Activated CD4-positive, alpha-beta T cell treated with anti-CD3 and anti-CD28 coated beads, Interleukin-2, amount 10 ng/mL, durations not matched to agents 7 days and 5 days (primary cell): ENCODE measurements at regions not wholly inside any gene's neighbourhood (a gene's known extent, or its start where the extent isn't known, plus 50 kb on each side); places are given as distances from the start of the nearest gene placed in this dataset.
"Not testable (repeated sequence)": the region's sequence is repeated elsewhere in the genome, so short reads cannot be mapped to it uniquely, and the experiment has no call there.

Experiments
- CTCF ChIA-PET: fragments of 350-600 bp; sonication (Branson Sonifier 250); formaldehyde crosslinking; loops from one replicate; lab custom pipeline; 2021; ENCODE audit warnings: antibody characterized with exemption; lab: Charles Lee
- POLR2A ChIA-PET: fragments of 350-600 bp; sonication (Branson Sonifier 250); formaldehyde crosslinking; loops from one replicate; lab custom pipeline; 2021; ENCODE audit warnings: antibody characterized with exemption; lab: Charles Lee
- DNase-seq: peaks from one replicate; pipeline ENCODE4 v3.0.0-alpha.2; 2020
- H3K27ac Mint-ChIP-seq: one replicate; pipeline ENCODE4 v1.8.0; 2021; ENCODE audit warnings: mild to moderate bottlenecking, moderate library complexity, mixed read lengths
- H3K27me3 Mint-ChIP-seq: one replicate; pipeline ENCODE4 v1.8.0; 2021; ENCODE audit warnings: mixed read lengths
- H3K36me3 Mint-ChIP-seq: one replicate; pipeline ENCODE4 v1.8.0; 2021; ENCODE audit warnings: low read depth, mixed read lengths
- H3K4me1 Mint-ChIP-seq: one replicate; pipeline ENCODE4 v1.8.0; 2021; ENCODE audit warnings: mixed read lengths
- H3K4me3 Mint-ChIP-seq: one replicate; pipeline ENCODE4 v1.8.0; 2021; ENCODE audit warnings: mild to moderate bottlenecking, moderate library complexity, mixed read lengths
- H3K9me3 Mint-ChIP-seq: one replicate; pipeline ENCODE4 v1.8.0; 2021; ENCODE audit warnings: mixed read lengths

- ChIA-PET CTCF (no interaction called here), POLR2A (no interaction called here)
- DNase-seq = no peak
- Mint-ChIP-seq H3K4me3 (no peak overlapping the region), H3K9me3 (peaks cover 3% of the 10 kb centered on the region), H3K27ac (no peak overlapping the region), H3K4me1 (no peaks in the 10 kb centered on the region), H3K27me3 (peaks cover 9% of the 10 kb centered on the region), H3K36me3 (no peaks in the 10 kb centered on the region)
Observed at GRCh38 chr7:92963566-92963965, 127.2 kb upstream of the CDK6 start.

DNA sequence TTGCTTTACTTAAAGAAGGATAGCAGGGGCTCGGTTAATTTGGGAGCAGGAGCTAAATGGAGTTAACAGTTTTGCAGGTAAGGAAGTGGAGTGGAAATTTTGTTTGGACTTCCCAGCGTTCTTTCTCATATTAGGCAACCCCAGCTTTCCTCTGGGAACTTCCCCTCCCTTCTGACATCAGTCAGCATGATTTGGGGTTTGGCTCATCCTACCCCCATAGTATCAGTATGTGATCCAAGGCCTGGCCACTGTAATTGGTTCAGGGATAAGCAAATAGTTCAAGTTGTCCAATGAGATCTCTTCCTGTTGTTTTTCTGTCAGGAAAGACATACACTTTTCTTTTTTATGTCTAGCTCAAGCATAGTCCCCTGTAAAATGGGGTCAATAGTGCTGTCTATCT, 125.6 kb upstream of the CDK6 start:
- Mint-ChIP-seq H3K27me3 (peaks cover 10% of the 10 kb centered on the region), H3K36me3 (peaks cover 2% of the 10 kb centered on the region), H3K27ac (no peak overlapping the region), H3K9me3 (peaks cover 6% of the 10 kb centered on the region), H3K4me3 (no peak overlapping the region), H3K4me1 (no peaks in the 10 kb centered on the region)
- ChIA-PET CTCF (interaction anchor here (1.4 kb wide), 1 partner anchor 57 kb away, joined by 4 read pairs; no protein-coding TSS in a partner anchor), POLR2A (no interaction called here)
- DNase-seq = no peak

DNA sequence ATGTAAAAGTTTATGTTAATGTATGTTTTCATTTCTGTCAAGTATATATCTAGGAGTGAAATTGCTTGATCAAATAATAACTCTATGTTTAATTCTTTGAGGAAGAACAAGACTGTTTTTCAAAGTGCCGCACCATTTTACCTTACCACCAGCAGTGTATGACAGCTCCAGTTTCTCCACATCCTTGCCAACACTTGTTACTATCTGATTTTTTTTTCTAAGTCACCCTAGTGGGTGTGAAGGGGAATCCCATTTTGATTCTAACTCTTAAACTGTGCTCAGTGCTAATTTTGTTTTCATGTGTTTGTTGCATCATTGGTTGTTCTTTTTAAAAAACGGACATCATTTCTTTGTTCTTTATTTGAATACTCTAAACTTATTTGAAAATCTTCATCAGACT, 120.2 kb upstream of the CDK6 start:
- Mint-ChIP-seq H3K4me3 (no peak overlapping the region), H3K36me3 (peaks cover 2% of the 10 kb centered on the region), H3K27ac (no peak overlapping the region), H3K27me3 (peaks cover 7% of the 10 kb centered on the region), H3K9me3 (peaks cover 15% of the 10 kb centered on the region), H3K4me1 (no peaks in the 10 kb centered on the region)
- DNase-seq = no peak
- ChIA-PET POLR2A (no interaction called here), CTCF (interaction anchor here (1.2 to 1.4 kb wide), 2 partner anchors 24 to 52 kb away, joined by 3 to 4 read pairs; no protein-coding TSS in a partner anchor)

GRCh38 chr7:92955081-92955480, 118.7 kb upstream of the CDK6 start:
- ChIA-PET POLR2A (interaction anchor here (0.6 kb wide), 1 partner anchor 321 kb away, joined by 4 read pairs; no protein-coding TSS in a partner anchor), CTCF (interaction anchor here (1.0 to 1.1 kb wide), 2 partner anchors 15 to 81 kb away, joined by 3 to 4 read pairs; no protein-coding TSS in a partner anchor)
- H3K36me3 Mint-ChIP-seq = peaks cover 2% of the 10 kb centered on the region
- H3K27ac Mint-ChIP-seq = no peak overlapping the region
- no peak overlapping the region for H3K4me3 Mint-ChIP-seq
- peaks cover 16% of the 10 kb centered on the region for H3K9me3 Mint-ChIP-seq
- H3K27me3 Mint-ChIP-seq = peaks cover 7% of the 10 kb centered on the region
- no peaks in the 10 kb centered on the region for H3K4me1 Mint-ChIP-seq
- DNase-seq = no peak

DNA sequence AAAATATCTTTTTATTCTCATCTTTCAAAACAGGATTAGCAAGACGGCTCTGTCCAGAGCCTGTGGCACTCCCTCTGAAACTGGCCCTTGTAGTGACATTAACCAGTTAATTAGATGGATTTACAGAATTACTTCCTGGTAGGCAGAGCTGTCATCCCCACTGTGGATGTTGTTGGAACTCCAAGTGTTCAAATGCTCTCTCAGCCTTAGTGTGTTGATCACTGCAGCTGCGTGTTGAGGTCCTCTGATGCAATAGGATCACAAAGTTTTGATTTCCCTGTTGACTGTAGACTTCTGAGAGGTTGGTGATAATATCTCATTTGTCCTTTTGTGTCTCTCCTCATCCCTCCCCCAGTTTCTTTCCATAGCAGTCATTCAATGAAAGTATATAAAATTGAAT, 117.3 kb upstream of the CDK6 start:
- Mint-ChIP-seq H3K4me3 (no peak overlapping the region), H3K4me1 (no peaks in the 10 kb centered on the region), H3K36me3 (peaks cover 2% of the 10 kb centered on the region), H3K27me3 (peaks cover 1% of the 10 kb centered on the region), H3K27ac (no peak overlapping the region), H3K9me3 (peaks cover 18% of the 10 kb centered on the region)
- ChIA-PET CTCF (interaction anchor here (0.7 to 1.1 kb wide), 3 partner anchors 13 to 121 kb away, joined by 3 to 4 read pairs (median 4); no protein-coding TSS in a partner anchor), POLR2A (no interaction called here)
- no peak for DNase-seq

DNA sequence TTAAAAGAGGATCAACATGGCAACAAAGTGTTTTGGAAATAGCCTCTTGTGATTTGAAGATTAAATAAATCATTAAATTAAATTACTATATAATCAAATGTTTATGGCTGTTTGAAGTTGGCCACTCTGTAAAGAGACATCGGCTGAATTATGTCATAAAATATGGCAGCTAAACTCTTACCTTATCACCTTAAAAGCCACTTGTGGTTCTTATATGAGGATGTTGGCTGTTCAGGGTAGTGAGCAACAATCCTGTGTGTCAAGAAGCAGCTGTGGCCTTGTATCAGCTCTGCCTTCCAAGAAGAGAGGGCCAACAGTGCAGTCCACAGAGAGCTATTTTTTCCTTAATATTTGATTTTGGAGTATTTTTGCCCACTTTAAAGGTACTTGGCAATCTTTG, 113.4 kb upstream of the CDK6 start:
- H3K36me3 Mint-ChIP-seq = no peaks in the 10 kb centered on the region
- POLR2A ChIA-PET = no interaction called here
- no peak for DNase-seq

GRCh38 chr7:92945840-92946239, 109.5 kb upstream of the CDK6 start:
- Mint-ChIP-seq H3K36me3 (no peaks in the 10 kb centered on the region), H3K9me3 (peaks cover 16% of the 10 kb centered on the region), H3K4me3 (no peak overlapping the region), H3K27me3 (no peaks in the 10 kb centered on the region), H3K4me1 (no peaks in the 10 kb centered on the region), H3K27ac (no peak overlapping the region)
- CTCF ChIA-PET = no interaction called here
- POLR2A ChIA-PET = no interaction called here
- DNase-seq = no peak

More for the DNA sequence above, 113.4 kb upstream of the CDK6 start:
- H3K27ac Mint-ChIP-seq = no peak overlapping the region
- H3K27me3 Mint-ChIP-seq = no peaks in the 10 kb centered on the region
- H3K4me1 Mint-ChIP-seq = no peaks in the 10 kb centered on the region
- H3K9me3 Mint-ChIP-seq = peaks cover 11% of the 10 kb centered on the region
- CTCF ChIA-PET = no interaction called here
- H3K4me3 Mint-ChIP-seq = no peak overlapping the region

DNA sequence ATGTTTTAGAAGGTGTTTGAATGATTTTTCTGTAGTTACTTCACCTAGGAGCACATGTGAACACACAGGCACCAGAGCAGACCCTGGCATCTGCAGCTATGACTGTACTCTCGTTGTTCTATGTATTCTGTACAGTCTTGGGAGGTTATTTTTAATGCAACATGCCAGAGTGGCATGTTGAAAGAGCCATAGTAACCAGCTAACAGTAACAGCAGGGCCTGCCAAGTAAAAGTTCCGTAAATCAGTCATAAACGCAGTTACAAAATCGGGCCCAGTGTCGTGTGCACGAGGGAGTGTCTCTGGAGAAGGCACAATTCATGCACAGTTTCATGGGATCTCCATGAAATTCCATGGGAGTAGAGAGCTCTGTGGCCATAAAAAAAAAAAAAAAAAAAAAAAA, 108.3 kb upstream of the CDK6 start:
- CTCF ChIA-PET = interaction anchor here (0.6 kb wide), 1 partner anchor 302 kb away, joined by 3 read pairs; no protein-coding TSS in a partner anchor
- peaks cover 24% of the 10 kb centered on the region for H3K9me3 Mint-ChIP-seq

DNA sequence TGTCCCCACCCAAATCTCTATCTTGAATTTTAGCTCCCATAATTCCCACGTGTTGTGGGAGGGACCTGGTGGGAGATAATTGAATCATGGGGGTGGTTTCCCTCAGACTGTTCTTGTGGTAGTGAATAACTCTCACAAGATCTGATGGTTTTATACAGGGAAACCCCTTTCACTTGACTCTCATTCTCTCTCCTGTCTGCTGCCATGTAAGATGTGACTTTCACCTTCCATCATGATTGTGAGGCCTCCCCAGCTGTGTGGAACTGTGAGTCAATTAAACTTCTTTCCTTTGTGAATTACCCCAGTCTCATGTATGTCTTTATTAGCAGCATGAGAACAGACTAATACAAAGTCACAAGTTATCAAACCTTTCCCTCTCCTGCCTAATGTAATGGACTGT, 106.3 kb upstream of the CDK6 start:
- POLR2A ChIA-PET, H3K4me1 Mint-ChIP-seq, H3K27me3 Mint-ChIP-seq, DNase-seq, H3K36me3 Mint-ChIP-seq, H3K27ac Mint-ChIP-seq, H3K4me3 Mint-ChIP-seq, CTCF ChIA-PET: not testable (repeated sequence)
- H3K9me3 Mint-ChIP-seq = peaks cover 34% of the 10 kb centered on the region

More for the DNA sequence above, 108.3 kb upstream of the CDK6 start:
- Mint-ChIP-seq H3K27ac (no peak overlapping the region), H3K36me3 (peaks cover 2% of the 10 kb centered on the region), H3K27me3 (no peaks in the 10 kb centered on the region), H3K4me3 (no peak overlapping the region), H3K4me1 (no peaks in the 10 kb centered on the region)
- no peak for DNase-seq
- POLR2A ChIA-PET = no interaction called here

DNA sequence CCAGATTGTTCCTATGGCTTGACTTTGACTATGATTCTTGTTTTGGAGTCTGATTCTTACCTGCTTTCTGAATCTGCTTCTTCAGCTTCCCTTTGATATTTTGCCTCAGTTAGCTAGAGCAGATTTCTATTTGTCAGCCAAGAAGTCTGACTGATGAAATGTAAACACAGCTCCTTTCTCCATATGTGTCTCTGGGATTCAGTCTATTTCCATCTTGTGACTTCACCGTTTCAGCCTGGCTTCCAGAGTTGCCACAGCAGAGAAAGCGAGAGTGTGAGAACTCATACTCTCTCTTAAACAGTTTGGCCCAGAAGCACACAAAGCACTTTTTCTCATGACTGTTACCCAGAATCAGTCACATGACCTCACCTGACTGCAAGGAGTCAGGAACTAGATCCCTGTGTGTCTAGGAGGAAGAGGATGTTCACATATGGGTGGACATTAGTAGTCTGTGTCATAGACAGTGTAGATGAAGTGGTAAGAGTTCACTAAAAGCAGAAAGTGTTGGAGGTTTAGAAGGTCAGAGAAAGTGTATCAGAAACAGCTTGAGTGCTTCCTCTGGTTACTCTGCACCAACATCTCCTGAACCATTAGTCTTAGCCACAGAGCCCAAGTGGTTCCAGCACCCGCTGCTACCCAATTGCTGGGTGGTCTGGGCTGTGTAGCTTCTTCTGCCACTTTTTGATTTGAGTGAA, 103.4 kb upstream of the CDK6 start:
- peaks cover 2% of the 10 kb centered on the region for H3K36me3 Mint-ChIP-seq
- ChIA-PET CTCF (interaction anchor here (1.0 to 1.5 kb wide), 2 partner anchors 12 to 16 kb away, joined by 3 to 4 read pairs; no protein-coding TSS in a partner anchor), POLR2A (no interaction called here)
- H3K4me3 Mint-ChIP-seq = no peak overlapping the region
- peaks cover 28% of the 10 kb centered on the region for H3K9me3 Mint-ChIP-seq
- H3K27me3 Mint-ChIP-seq = no peaks in the 10 kb centered on the region
- no peak overlapping the region for H3K27ac Mint-ChIP-seq
- no peak for DNase-seq
- no peaks in the 10 kb centered on the region for H3K4me1 Mint-ChIP-seq

DNA sequence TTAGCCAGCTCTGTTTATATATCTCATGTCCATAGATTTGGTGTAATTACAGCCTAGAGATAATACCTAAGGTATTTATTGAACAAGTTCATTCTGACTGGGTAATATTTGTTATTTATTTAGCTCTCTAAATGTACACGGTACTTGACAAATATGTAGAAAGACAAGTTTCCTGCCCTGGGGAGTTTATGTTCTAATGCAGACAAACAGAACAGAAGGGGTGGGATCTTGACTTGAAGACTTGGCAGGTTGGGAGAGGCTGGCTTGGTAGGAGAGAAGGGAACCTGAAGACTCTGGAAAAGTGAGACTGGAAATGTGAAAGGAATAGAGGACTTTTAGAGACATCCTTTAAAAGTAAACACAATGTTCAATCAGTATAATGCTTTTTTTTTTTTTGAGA, 97.7 kb upstream of the CDK6 start:
- Mint-ChIP-seq H3K36me3 (no peaks in the 10 kb centered on the region), H3K4me3 (no peak overlapping the region), H3K27me3 (peaks cover 6% of the 10 kb centered on the region), H3K9me3 (peaks cover 28% of the 10 kb centered on the region), H3K27ac (no peak overlapping the region), H3K4me1 (no peaks in the 10 kb centered on the region)
- no peak for DNase-seq
- POLR2A ChIA-PET = no interaction called here
- CTCF ChIA-PET = no interaction called here

DNA sequence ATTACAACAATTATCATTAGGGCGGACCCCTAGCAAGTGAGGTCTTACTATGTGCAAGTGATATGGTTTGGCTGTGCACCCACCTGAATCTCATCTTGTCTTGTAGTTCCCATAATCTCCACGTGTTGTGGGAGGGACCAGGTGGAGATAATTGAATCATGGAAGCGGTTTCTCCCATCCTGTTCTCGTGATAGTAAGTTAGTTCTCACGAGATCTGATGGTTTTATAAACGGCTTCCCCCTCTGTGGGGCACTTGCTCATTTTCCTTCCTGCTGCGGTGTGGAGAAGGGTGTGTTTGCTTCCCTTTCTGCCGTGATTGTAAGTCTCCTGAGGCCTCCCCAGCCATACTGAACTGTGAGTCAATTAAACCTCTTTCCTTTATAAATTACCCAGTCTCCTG, 96.1 kb upstream of the CDK6 start:
- Mint-ChIP-seq H3K36me3 (no peaks in the 10 kb centered on the region), H3K9me3 (peaks cover 20% of the 10 kb centered on the region), H3K27me3 (peaks cover 6% of the 10 kb centered on the region), H3K27ac (no peak overlapping the region), H3K4me3 (no peak overlapping the region), H3K4me1 (no peaks in the 10 kb centered on the region)
- ChIA-PET CTCF (interaction anchor here (0.6 kb wide), 1 partner anchor 62 kb away, joined by 3 read pairs; no protein-coding TSS in a partner anchor), POLR2A (no interaction called here)
- no peak for DNase-seq

DNA sequence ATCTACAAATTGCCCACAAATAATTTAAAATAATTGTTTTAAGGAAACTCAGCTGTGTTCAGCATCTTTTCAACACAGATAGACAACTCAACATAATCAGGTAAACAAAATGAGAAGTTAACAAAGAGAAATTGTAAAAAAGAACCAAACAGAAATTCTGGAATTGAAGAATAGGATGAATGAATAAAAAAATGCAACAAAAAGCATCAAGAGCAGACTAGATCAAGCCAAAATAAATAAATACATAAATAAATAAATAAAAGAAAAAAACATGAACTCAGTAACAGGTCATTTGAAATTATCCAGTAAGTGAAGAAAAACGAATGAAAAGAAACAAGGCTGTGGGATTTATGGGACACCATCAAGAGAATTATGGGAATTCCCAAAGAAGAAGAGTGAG, 94.0 kb upstream of the CDK6 start:
- no peak for DNase-seq
- Mint-ChIP-seq H3K27me3 (peaks cover 6% of the 10 kb centered on the region), H3K4me3 (no peak overlapping the region), H3K36me3 (peaks cover under 1% of the 10 kb centered on the region), H3K4me1 (no peaks in the 10 kb centered on the region), H3K9me3 (peaks cover 26% of the 10 kb centered on the region), H3K27ac (no peak overlapping the region)
- ChIA-PET POLR2A (no interaction called here), CTCF (no interaction called here)
